ENCODE measurements at regions not wholly inside any gene's neighbourhood (a gene's known extent, or its start where the extent isn't known, plus 50 kb on each side); places are given as distances from the start of the nearest gene placed in this dataset.

DNA sequence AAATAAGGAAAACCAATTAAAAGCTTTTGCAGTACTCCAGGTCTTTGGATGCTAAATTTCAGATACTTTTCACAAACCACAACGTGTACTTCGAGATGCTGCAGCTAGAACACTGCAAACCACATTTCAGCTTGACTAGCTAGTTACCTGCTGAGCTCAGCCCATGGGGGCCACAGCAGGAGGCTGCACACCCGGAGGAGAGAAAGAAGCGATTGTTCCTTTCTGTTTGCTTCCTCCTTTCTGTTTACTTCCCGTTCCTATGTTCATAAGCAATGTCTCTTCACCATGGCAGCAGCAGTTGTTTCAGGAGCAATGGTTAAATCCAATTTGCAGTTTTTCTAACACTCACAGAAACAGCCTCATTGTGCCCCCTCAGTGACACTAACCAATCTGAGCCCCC lies 225.6 kb upstream of the FGGY start:
- TF ChIP-seq POLR2AphosphoS5 (IDR thresholded peaks at IDR 0.05) (no peak), CTCF (IDR thresholded peaks at IDR 0.05 in 8 of 11, conservative IDR thresholded peaks at IDR 0.05 in 3 of 11) (no peak), POLR2A (IDR thresholded peaks at IDR 0.05) (no peak)

Measured in spleen (tissue), 7 donors.